Mesenchymal stem cell (in vitro differentiated cells and primary cell): ENCODE measurements at regions not wholly inside any gene's neighbourhood (a gene's known extent, or its start where the extent isn't known, plus 50 kb on each side); places are given as distances from the start of the nearest gene placed in this dataset.

Experiments used
- DNase-seq: peaks from one replicate; pipeline ENCODE4 v3.0.0-alpha.2; 2013
- H2AFZ ChIP-seq: one replicate; pipeline ENCODE4 v1.6.1; 2013; ENCODE audit warnings: low read depth, mild to moderate bottlenecking, control low read depth, inconsistent platforms, low read length, moderate library complexity
- H2AK5ac ChIP-seq: 2 replicates; pipeline ENCODE4 v1.6.1; 2013; ENCODE audit warnings: low read length, moderate library complexity, mild to moderate bottlenecking, inconsistent platforms; ENCODE audit not compliant: severe bottlenecking
- H2BK120ac ChIP-seq: one replicate; pipeline ENCODE4 v1.6.1; 2013; ENCODE audit warnings: low read depth, mild to moderate bottlenecking, inconsistent platforms, low read length, moderate library complexity
- H2BK12ac ChIP-seq, 2 experiments: one replicate each; pipeline ENCODE4 v1.6.1; 2013; ENCODE audit warnings: inconsistent platforms in 2 of 2, low read length in 2 of 2, mild to moderate bottlenecking in 2 of 2, moderate library complexity in 2 of 2, control low read depth in 1 of 2
- H2BK15ac ChIP-seq: one replicate; pipeline ENCODE4 v1.6.1; 2013; ENCODE audit warnings: mild to moderate bottlenecking, low read depth, inconsistent platforms; ENCODE audit not compliant: poor library complexity, severe bottlenecking
- H2BK5ac ChIP-seq: 2 replicates; pipeline ENCODE4 v1.6.1; 2013; ENCODE audit warnings: low read depth, mild to moderate bottlenecking, low read length, control low read depth, inconsistent platforms; ENCODE audit not compliant: poor library complexity, severe bottlenecking
- H3K14ac ChIP-seq, 2 experiments: one replicate each; pipeline ENCODE4 v1.6.1; 2013; ENCODE audit warnings: inconsistent platforms in 2 of 2, low read length in 2 of 2, control low read depth in 1 of 2, mild to moderate bottlenecking in 1 of 2, moderate library complexity in 1 of 2
- H3K18ac ChIP-seq, 2 experiments: one replicate each; pipeline ENCODE4 v1.6.1; 2013; ENCODE audit warnings: inconsistent platforms in 2 of 2, low read length in 2 of 2, control low read depth in 1 of 2, low read depth in 1 of 2, mild to moderate bottlenecking in 1 of 2
- H3K23ac ChIP-seq, 2 experiments: one replicate each; pipeline ENCODE4 v1.6.1; 2013; ENCODE audit warnings: inconsistent platforms in 2 of 2, low read length in 2 of 2, mild to moderate bottlenecking in 2 of 2, moderate library complexity in 2 of 2, control low read depth in 1 of 2
- H3K27ac ChIP-seq: 2 replicates; pipeline ENCODE4 v1.5.1; 2013; ENCODE audit warnings: mild to moderate bottlenecking, moderate library complexity, low read length, control low read depth, inconsistent platforms; ENCODE audit not compliant: poor library complexity, severe bottlenecking
- H3K27me3 ChIP-seq, 2 experiments: 2 replicates each; pipeline versions ENCODE4 v1.6.1 to v1.7.0; 2013; ENCODE audit warnings: low read length in 2 of 2, mild to moderate bottlenecking in 2 of 2, moderate library complexity in 2 of 2, control low read depth in 1 of 2, inconsistent platforms in 1 of 2; ENCODE audit not compliant: control insufficient read depth in 1 of 2, insufficient read depth in 1 of 2
- H3K36me3 ChIP-seq, 2 experiments: 2 replicates each; pipeline versions ENCODE4 v1.6.1 to v1.7.0; 2013; ENCODE audit warnings: low read length in 2 of 2, control low read depth in 1 of 2, inconsistent platforms in 1 of 2, low read depth in 1 of 2, mild to moderate bottlenecking in 1 of 2; ENCODE audit not compliant: insufficient read depth in 2 of 2, control insufficient read depth in 1 of 2
- H3K4ac ChIP-seq, 2 experiments: one replicate each; pipeline ENCODE4 v1.6.1; 2013; ENCODE audit warnings: inconsistent platforms in 2 of 2, low read length in 2 of 2, mild to moderate bottlenecking in 2 of 2, moderate library complexity in 2 of 2, control low read depth in 1 of 2, low read depth in 1 of 2
- H3K4me1 ChIP-seq: 2 replicates; pipeline ENCODE4 v1.6.1; 2013; ENCODE audit warnings: low read depth, low read length, control low read depth; ENCODE audit not compliant: control insufficient read depth, insufficient read depth
- H3K4me2 ChIP-seq: 2 replicates; pipeline ENCODE4 v1.6.1; 2013; ENCODE audit warnings: low read length, mild to moderate bottlenecking, inconsistent platforms; ENCODE audit not compliant: poor library complexity, severe bottlenecking
- H3K4me3 ChIP-seq, 2 experiments: 2 replicates each; pipeline versions ENCODE4 v1.5.1 to v1.7.0; 2013; ENCODE audit warnings: low read length in 2 of 2, mild to moderate bottlenecking in 2 of 2, control low read depth in 1 of 2, low read depth in 1 of 2; ENCODE audit not compliant: insufficient read depth in 1 of 2
- H3K79me1 ChIP-seq: replicated peaks from 2 replicates; pipeline ENCODE4 v1.6.1; 2013; ENCODE audit warnings: mild to moderate bottlenecking, control low read depth, low read length, inconsistent platforms; ENCODE audit not compliant: poor library complexity, severe bottlenecking
- H3K9ac ChIP-seq: 2 replicates; pipeline ENCODE4 v1.7.0; 2013; ENCODE audit warnings: mild to moderate bottlenecking, low read length, moderate library complexity
- H3K9me3 ChIP-seq: 2 replicates; pipeline ENCODE4 v1.7.0; 2013; ENCODE audit warnings: mild to moderate bottlenecking, low read length; ENCODE audit not compliant: control insufficient read depth
- H4K8ac ChIP-seq: one replicate; pipeline ENCODE4 v1.6.1; 2013; ENCODE audit warnings: inconsistent platforms, mild to moderate bottlenecking, low read length, moderate library complexity
- H4K91ac ChIP-seq: one replicate; pipeline ENCODE4 v1.6.1; 2013; ENCODE audit warnings: mild to moderate bottlenecking, low read length, inconsistent platforms
- WGBS: methylation state at CpG from one replicate; pipeline ENCODE4 v1.1.7; 2013; ENCODE audit warnings: mixed read lengths; 5-methylcytosine and 5-hydroxymethylcytosine counted together

DNA sequence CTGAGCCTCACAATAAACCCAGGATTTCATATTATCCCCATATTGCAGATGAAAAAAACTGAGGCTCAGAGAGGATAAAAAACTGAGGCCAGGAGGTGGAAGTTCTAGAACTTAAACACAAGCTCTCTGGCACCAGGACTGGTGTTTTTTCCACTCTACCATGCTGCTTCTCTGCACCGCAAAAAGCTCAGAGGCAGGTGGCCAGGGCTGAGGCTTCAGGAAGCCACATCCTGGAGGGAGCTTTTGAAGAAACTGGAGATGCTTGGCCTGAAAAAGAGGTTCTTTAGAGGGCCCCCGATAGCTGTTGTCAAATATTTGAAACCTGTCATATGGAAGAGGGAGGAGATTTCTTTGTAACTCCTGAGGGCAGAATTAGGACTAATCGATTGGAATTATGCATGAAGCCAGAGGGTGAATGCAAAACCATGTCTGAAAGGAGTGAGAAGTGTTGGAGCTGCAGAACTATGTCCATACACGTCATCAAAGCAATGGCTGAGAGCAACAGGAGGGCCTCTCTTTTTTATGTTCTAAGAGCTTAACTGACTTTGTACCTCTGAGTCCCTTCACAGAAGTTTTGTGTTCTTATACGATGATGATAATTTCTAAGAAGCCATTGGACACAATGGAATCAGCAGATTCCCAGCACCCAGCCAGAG, 448.6 kb downstream of the FUT8 start:
- H3K4me1 ChIP-seq: no peaks in the 10 kb centered on the region
- WGBS: 74% methylated on average over 4 of the region's 5 CpGs
- no peaks in the 10 kb centered on the region for H3K79me1 ChIP-seq
- H4K91ac ChIP-seq: no peak overlapping the region
- H3K9me3 ChIP-seq: no peaks in the 10 kb centered on the region
- no peaks in the 10 kb centered on the region for H3K36me3 ChIP-seq
- no peak overlapping the region for H4K8ac ChIP-seq
- no peak overlapping the region for H3K23ac ChIP-seq
- H3K4me3 ChIP-seq: no peak overlapping the region
- no peak overlapping the region for H3K14ac ChIP-seq
- no peak overlapping the region for H2BK5ac ChIP-seq
- peaks cover 0 to 11% of the 10 kb centered on the region in 2 experiments for H3K27me3 ChIP-seq
- H3K27ac ChIP-seq: no peak overlapping the region
- H2BK15ac ChIP-seq: no peak overlapping the region
- no peak overlapping the region for H3K18ac ChIP-seq
- DNase-seq: no peak
- H2AK5ac ChIP-seq: no peak overlapping the region
- no peak overlapping the region for H2BK12ac ChIP-seq
- no peak overlapping the region for H3K9ac ChIP-seq
- no peak overlapping the region for H3K4ac ChIP-seq
- H2AFZ ChIP-seq: no peak overlapping the region
- H3K4me2 ChIP-seq: no peak overlapping the region
- no peak overlapping the region for H2BK120ac ChIP-seq

DNA sequence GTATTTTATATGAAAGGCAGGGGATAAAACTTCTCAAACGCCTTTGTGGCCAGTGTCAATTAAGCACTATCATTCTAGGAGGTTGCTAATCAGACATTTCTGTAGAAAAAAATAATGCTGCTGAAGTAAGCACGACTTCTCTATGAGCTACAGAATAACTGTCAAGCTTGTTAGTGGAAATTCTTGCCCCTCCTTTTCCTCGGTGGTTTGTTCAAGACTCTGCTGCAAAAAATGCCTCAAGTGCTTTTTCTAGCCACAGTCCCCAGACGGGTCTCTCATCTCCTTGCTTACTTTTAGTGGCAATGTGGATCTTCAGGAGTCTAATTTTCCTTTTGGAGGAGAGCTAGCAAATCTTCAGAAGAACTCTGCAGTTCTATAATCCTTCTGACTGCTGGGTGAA, 452.0 kb downstream of the FUT8 start:
- no peak overlapping the region for H2BK5ac ChIP-seq
- no peak for DNase-seq
- H3K27me3 ChIP-seq: peaks cover 0 to 11% of the 10 kb centered on the region in 2 experiments
- no peaks in the 10 kb centered on the region for H3K9me3 ChIP-seq
- no peak overlapping the region for H3K9ac ChIP-seq
- no peak overlapping the region for H3K4me2 ChIP-seq
- no peak overlapping the region for H3K27ac ChIP-seq
- H3K36me3 ChIP-seq: no peaks in the 10 kb centered on the region
- H2AK5ac ChIP-seq: no peak overlapping the region
- no peak overlapping the region for H4K8ac ChIP-seq
- no peaks in the 10 kb centered on the region for H3K79me1 ChIP-seq
- no peak overlapping the region for H2BK120ac ChIP-seq
- no peak overlapping the region for H3K23ac ChIP-seq
- no peak overlapping the region for H3K4me3 ChIP-seq
- no peak overlapping the region for H2AFZ ChIP-seq
- no peak overlapping the region for H4K91ac ChIP-seq
- H3K14ac ChIP-seq: no peak overlapping the region
- no peak overlapping the region for H3K18ac ChIP-seq
- no peaks in the 10 kb centered on the region for H3K4me1 ChIP-seq
- H2BK15ac ChIP-seq: no peak overlapping the region
- H2BK12ac ChIP-seq: no peak overlapping the region
- H3K4ac ChIP-seq: no peak overlapping the region
- 76% methylated on average over 4 of the region's 4 CpGs for WGBS

DNA sequence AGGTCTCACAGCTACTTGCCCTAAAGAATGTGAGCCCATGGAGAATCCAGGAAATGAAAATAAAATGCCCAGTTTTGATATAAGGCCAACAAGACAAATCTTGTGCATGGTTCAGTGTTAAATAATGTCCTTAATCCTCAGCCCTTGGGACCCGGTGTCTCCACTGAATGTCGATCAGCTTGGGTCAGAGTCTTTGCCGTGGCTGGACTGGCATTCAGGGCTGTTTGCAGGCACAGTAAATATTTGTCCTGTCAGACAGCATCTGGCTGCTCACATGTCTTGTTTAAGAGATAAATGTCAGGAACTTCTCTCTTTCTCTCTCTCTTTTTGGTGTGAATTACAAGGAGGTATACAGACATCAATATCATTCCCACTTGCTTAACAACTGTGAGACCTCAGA, 452.5 kb downstream of the FUT8 start:
- Histone ChIP-seq H3K27ac (no peak overlapping the region), H3K27me3 (peaks cover 0 to 11% of the 10 kb centered on the region in 2 experiments), H2AK5ac (no peak overlapping the region), H3K36me3 (no peaks in the 10 kb centered on the region), H2BK120ac (no peak overlapping the region), H3K79me1 (no peaks in the 10 kb centered on the region), H3K18ac (no peak overlapping the region), H2BK15ac (no peak overlapping the region), H3K14ac (no peak overlapping the region), H2AFZ (no peak overlapping the region), H3K4me1 (no peaks in the 10 kb centered on the region), H2BK12ac (no peak overlapping the region), H4K8ac (no peak overlapping the region), H3K9me3 (no peaks in the 10 kb centered on the region), H3K23ac (no peak overlapping the region), H2BK5ac (no peak overlapping the region), H3K9ac (no peak overlapping the region), H3K4me2 (no peak overlapping the region), H3K4ac (no peak overlapping the region), H4K91ac (no peak overlapping the region), H3K4me3 (no peak overlapping the region)
- 55% methylated on average over 3 of the region's 3 CpGs for WGBS
- no peak for DNase-seq

DNA sequence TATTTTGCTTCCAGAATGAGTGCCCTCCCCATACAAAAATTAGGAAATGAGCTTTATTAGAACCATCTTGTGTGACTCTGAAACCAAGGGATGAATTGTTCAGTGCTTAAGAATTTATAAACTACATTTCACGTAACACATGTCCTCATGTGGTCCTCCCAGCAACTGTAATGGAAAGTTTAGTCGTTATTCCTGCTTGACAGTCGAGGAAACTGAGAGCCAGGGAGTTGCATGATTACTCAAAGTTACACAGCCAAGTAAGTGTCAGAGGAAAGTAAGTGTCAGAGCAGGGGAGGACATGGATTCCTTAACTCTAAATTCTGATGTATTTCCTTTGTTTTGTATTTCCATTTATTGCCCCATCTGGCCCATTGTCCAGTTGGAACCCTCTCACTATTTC, 453.9 kb downstream of the FUT8 start:
- no peak overlapping the region for H3K4me3 ChIP-seq
- no peak overlapping the region for H4K8ac ChIP-seq
- H2BK15ac ChIP-seq: no peak overlapping the region
- DNase-seq: no peak
- H3K23ac ChIP-seq: no peak overlapping the region
- WGBS: 84% methylated on average over 3 of the region's 3 CpGs
- H3K4me2 ChIP-seq: no peak overlapping the region
- H3K36me3 ChIP-seq: no peaks in the 10 kb centered on the region
- no peak overlapping the region for H3K27ac ChIP-seq
- no peak overlapping the region for H3K14ac ChIP-seq
- no peaks in the 10 kb centered on the region for H3K9me3 ChIP-seq
- H2AK5ac ChIP-seq: no peak overlapping the region
- H3K27me3 ChIP-seq: no peaks in the 10 kb centered on the region
- H3K4me1 ChIP-seq: no peaks in the 10 kb centered on the region
- no peak overlapping the region for H3K4ac ChIP-seq
- H3K79me1 ChIP-seq: no peaks in the 10 kb centered on the region
- H2BK120ac ChIP-seq: no peak overlapping the region
- no peak overlapping the region for H4K91ac ChIP-seq
- H2AFZ ChIP-seq: no peak overlapping the region
- no peak overlapping the region for H2BK5ac ChIP-seq
- no peak overlapping the region for H3K9ac ChIP-seq
- no peak overlapping the region for H2BK12ac ChIP-seq
- no peak overlapping the region for H3K18ac ChIP-seq
